Adrenal gland (tissue), 9 donors: ENCODE measurements at regions not wholly inside any gene's neighbourhood (a gene's known extent, or its start where the extent isn't known, plus 50 kb on each side); places are given as distances from the start of the nearest gene placed in this dataset.

ENCODE experiments used
- DNase-seq, 7 donors: peaks; one replicate each; pipeline ENCODE4 v3.0.0-alpha.2; 2019 to 2020
- H3K27ac ChIP-seq, 5 donors: fragments of 200-600 bp; sonication (generic) in 4 of 5; 1 replicate in 3 of 5; 2 replicates in 2 of 5; pipeline versions ENCODE4 v1.5.1 to v1.8.0; 2016 to 2020; ENCODE audit warnings: mild to moderate bottlenecking in 1 of 5
- H3K27me3 ChIP-seq: fragments of 200-600 bp; 2 replicates; pipeline ENCODE4 v1.8.0; 2021
- H3K36me3 ChIP-seq, 2 donors: fragments of 200-600 bp; replicated peaks in 1 of 2; 1 replicate in 1 of 2; 2 replicates in 1 of 2; pipeline versions ENCODE4 v1.5.1 to v1.8.0; 2018 to 2022
- H3K4me1 ChIP-seq, 2 donors: fragments of 200-600 bp; replicated peaks in 1 of 2; 1 replicate in 1 of 2; 2 replicates in 1 of 2; pipeline versions ENCODE4 v1.5.1 to v1.8.0; 2018 to 2021
- H3K4me3 ChIP-seq, 4 donors: fragments of 200-600 bp; sonication (generic) in 3 of 4; one replicate each; pipeline ENCODE4 v1.5.1; 2016 to 2018
- H3K9me3 ChIP-seq, 3 donors: fragments of 200-600 bp; sonication (generic) in 1 of 3; replicated peaks in 1 of 3; 1 replicate in 2 of 3; 2 replicates in 1 of 3; pipeline versions ENCODE4 v1.5.1 to v1.8.0; 2016 to 2021
- POLR2A ChIP-seq, 2 donors: fragments of 450-650 bp; IDR thresholded peaks; one replicate each; pipeline ENCODE4 v1.6.1; 2017; ENCODE audit warnings: antibody characterized with exemption in 2 of 2, mild to moderate bottlenecking in 2 of 2, moderate library complexity in 1 of 2
- WGBS, 4 donors: extraction: QIAGEN DNeasy Blood & Tissue Kit in 2 of 4; methylation state at CpG; one replicate each; pipeline versions ENCODE4 v1.1.5 to v1.1.7; 2013 to 2017; 5-methylcytosine and 5-hydroxymethylcytosine counted together
- intact Hi-C, 2 donors: fragments of 100-400 bp; cut with DNase I; formaldehyde crosslinking; loops; one replicate each; pipeline versions ENCODE4 v1.14.1 to v1.15.0; 2022 to 2023
- TF ChIP-seq, protein P1 (sequence below), 6 experiments: fragments of 450-650 bp in 4 of 6; fragments of 200-600 bp in 2 of 6; sonication (generic) in 1 of 6; IDR thresholded peaks; 1 replicate in 5 of 6; 2 replicates in 1 of 6; pipeline versions ENCODE4 v1.5.1 to v1.8.0; 2016 to 2021; ENCODE audit warnings: antibody characterized with exemption in 6 of 6, mild to moderate bottlenecking in 2 of 6, moderate library complexity in 1 of 6
- donor health status: healthy with polysubstance abuse.
- donor health status: Bipolar disorder and iron deficiency.
- donor health status: DM: yes; HTN: yes; CAD: no.
- donor health status: DM: no; HTN: no; CAD: no.
- donor health status: DM: no; HTN: no; CAD: no.

- Histone ChIP-seq H3K9me3 (no peaks in the 10 kb centered on the region), H3K4me1 (no peaks in the 10 kb centered on the region), H3K36me3 (no peaks in the 10 kb centered on the region), H3K4me3 (no peak overlapping the region), H3K27me3 (no peaks in the 10 kb centered on the region), H3K27ac (no peak overlapping the region)
- no peak for DNase-seq
- WGBS, 4 donors, result 88 to 100% (median 97%) methylated on average over 1 of the region's 1 CpG
- intact Hi-C loops, result no loop called here
- TF ChIP-seq, protein P1, sequence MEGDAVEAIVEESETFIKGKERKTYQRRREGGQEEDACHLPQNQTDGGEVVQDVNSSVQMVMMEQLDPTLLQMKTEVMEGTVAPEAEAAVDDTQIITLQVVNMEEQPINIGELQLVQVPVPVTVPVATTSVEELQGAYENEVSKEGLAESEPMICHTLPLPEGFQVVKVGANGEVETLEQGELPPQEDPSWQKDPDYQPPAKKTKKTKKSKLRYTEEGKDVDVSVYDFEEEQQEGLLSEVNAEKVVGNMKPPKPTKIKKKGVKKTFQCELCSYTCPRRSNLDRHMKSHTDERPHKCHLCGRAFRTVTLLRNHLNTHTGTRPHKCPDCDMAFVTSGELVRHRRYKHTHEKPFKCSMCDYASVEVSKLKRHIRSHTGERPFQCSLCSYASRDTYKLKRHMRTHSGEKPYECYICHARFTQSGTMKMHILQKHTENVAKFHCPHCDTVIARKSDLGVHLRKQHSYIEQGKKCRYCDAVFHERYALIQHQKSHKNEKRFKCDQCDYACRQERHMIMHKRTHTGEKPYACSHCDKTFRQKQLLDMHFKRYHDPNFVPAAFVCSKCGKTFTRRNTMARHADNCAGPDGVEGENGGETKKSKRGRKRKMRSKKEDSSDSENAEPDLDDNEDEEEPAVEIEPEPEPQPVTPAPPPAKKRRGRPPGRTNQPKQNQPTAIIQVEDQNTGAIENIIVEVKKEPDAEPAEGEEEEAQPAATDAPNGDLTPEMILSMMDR (IDR thresholded peaks at IDR 0.05), result no peak
- TF ChIP-seq POLR2A (IDR thresholded peaks at IDR 0.05), result no peak
These were observed 379.9 kb upstream of the DCN start for GRCh38 chr12:91562476-91562875.

- intact Hi-C loops, result no loop called here
- H3K4me3 ChIP-seq, result no peak overlapping the region
- H3K27ac ChIP-seq, result no peak overlapping the region
- H3K9me3 ChIP-seq, result no peaks in the 10 kb centered on the region
- no peak for DNase-seq
- H3K27me3 ChIP-seq, result no peaks in the 10 kb centered on the region
- no peaks in the 10 kb centered on the region for H3K36me3 ChIP-seq
- TF ChIP-seq POLR2A (IDR thresholded peaks at IDR 0.05), result no peak
- no peaks in the 10 kb centered on the region for H3K4me1 ChIP-seq
- WGBS, 4 donors, result 79 to 88% (median 84%) methylated on average over 2 of the region's 2 CpGs
These were observed 379.3 kb upstream of the DCN start for GRCh38 chr12:91561958-91562325.

DNA sequence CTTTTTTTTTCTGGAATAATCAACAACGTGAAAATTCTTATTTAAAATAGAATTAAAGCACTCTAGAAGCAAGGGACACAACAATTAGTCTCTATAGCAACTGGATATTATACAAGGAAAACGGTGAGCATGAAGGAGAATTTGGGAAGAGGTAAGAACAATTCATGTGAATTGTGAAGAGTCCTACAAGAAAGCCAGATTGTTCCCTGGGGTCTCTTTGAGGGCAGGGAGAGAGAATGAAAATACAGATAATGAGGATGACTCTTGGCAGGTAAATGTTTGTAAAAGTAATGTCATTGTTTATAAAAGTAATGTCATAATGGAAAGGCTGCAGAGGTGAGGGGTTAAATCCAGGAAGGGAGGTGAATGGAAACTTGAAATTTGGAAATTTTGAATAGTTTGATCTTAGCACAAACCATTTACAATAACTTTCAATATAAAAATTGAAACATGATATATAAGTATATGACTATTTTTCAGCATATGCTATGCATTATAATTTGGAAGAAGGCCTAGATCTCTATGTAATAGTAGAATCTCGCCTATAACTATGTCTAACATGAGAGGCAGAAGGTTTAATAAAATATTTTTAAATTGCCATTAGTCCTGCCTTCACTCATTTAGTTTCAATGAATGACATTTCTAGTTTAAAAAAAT lies 378.8 kb upstream of the DCN start:
- no peaks in the 10 kb centered on the region for H3K4me1 ChIP-seq
- no peaks in the 10 kb centered on the region for H3K27me3 ChIP-seq
- DNase-seq, result no peak
- TF ChIP-seq, protein P1 (IDR thresholded peaks at IDR 0.05), result no peak
- TF ChIP-seq POLR2A (IDR thresholded peaks at IDR 0.05), result no peak
- intact Hi-C loops, result no loop called here
- H3K9me3 ChIP-seq, result no peaks in the 10 kb centered on the region
- H3K4me3 ChIP-seq, result no peak overlapping the region
- H3K36me3 ChIP-seq, result no peaks in the 10 kb centered on the region
- H3K27ac ChIP-seq, result no peak overlapping the region
- 73 to 84% (median 81%) methylated on average over 3 of the region's 3 CpGs for WGBS, 4 donors

DNA sequence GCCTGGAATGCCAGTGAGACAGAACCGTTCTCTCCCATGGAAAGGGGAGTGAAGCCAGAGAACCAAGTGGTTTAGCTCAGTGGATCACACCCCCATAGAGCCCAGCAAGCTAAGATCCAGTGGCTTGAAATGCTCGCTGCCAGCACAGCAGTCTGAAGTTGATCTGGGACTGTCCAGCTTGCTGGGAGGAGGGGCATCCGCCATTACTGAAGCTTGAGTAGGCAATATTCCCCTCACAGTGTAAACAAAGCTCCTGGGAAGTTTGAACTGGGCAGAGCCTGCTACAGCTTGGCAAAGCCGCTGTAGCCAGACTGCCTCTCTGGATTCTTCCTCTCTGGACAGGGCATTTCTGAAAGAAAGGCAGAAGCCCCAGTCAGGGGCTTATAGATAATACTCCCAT lies 374.3 kb upstream of the DCN start:
- intact Hi-C loops, result no loop called here
- 94 to 100% (median 95%) methylated on average over 3 to 4 of the region's 4 CpGs for WGBS, 4 donors
- no peaks in the 10 kb centered on the region for H3K36me3 ChIP-seq
- no peak overlapping the region for H3K27ac ChIP-seq
- H3K4me3 ChIP-seq, result no peak overlapping the region
- H3K4me1 ChIP-seq, result peaks cover 7 to 9% of the 10 kb centered on the region in 2 donors
- DNase-seq, result no peak
- H3K27me3 ChIP-seq, result no peaks in the 10 kb centered on the region
- H3K9me3 ChIP-seq, result no peaks in the 10 kb centered on the region
- TF ChIP-seq, protein P1 (IDR thresholded peaks at IDR 0.05), result no peak
- no peak for TF ChIP-seq POLR2A (IDR thresholded peaks at IDR 0.05)
